ENCODE measurements at regions not wholly inside any gene's neighbourhood (a gene's known extent, or its start where the extent isn't known, plus 50 kb on each side); places are given as distances from the start of the nearest gene placed in this dataset.

GRCh38 chr15:70535955-70536338 lies 227.4 kb downstream of the UACA start:
- no peak overlapping the region for H3K9ac ChIP-seq (ENCODE audit: control insufficient read depth, insufficient read depth, low read length)
- TF ChIP-seq SIX5 (IDR thresholded peaks at IDR 0.05; ENCODE audit: low read depth, low read length, severe bottlenecking) (peak; percentile 1), SP1 (IDR thresholded peaks at IDR 0.05; ENCODE audit: low read depth, low read length) (no peak)
- H3K9me3 ChIP-seq (replicated peaks; ENCODE audit: control insufficient read depth, insufficient read depth, low read length), result no peaks in the 10 kb centered on the region
- intact Hi-C loops (cut with micrococcal nuclease; ENCODE audit: unreplicated experiment), result no loop called here
- DNase-seq (ENCODE audit: low read depth, low spot score) (no peak), FAIRE-seq (no peak), ATAC-seq (no peak)
- in situ Hi-C loops (cut with MboI), result no loop called here
- no peaks in the 10 kb centered on the region for H4K20me1 ChIP-seq (ENCODE audit: control insufficient read depth, insufficient read depth)
- H3K4me1 ChIP-seq (ENCODE audit: control insufficient read depth, insufficient read depth, low read length), result peaks cover 8% of the 10 kb centered on the region
- WGBS (ENCODE audit: insufficient coverage, insufficient replicate concordance, low lambda C conversion rate, missing lambda C conversion rate), result 65% methylated on average over 4 of the region's 4 CpGs
- no peaks in the 10 kb centered on the region for H3K79me2 ChIP-seq (ENCODE audit: control insufficient read depth, insufficient read depth, low read length)
- no peaks in the 10 kb centered on the region for H3K36me3 ChIP-seq (ENCODE audit: control insufficient read depth in 2 of 2, insufficient read depth in 2 of 2, low read length in 1 of 2)
- peaks cover 0 to 1% of the 10 kb centered on the region in 2 experiments; a peak in 1 of 4 replicates for H3K27me3 ChIP-seq (replicated peaks in 1 of 2; ENCODE audit: control insufficient read depth in 2 of 2, insufficient read depth in 2 of 2, low read length in 1 of 2)
- RAD21 ChIA-PET (ENCODE audit: unreplicated experiment), result no interaction called here
- no peak overlapping the region for H3K27ac ChIP-seq (ENCODE audit: control insufficient read depth, insufficient read depth)
- H2AFZ ChIP-seq (ENCODE audit: control insufficient read depth, low read depth, low read length), result peak overlapping the region; percentile 82; the same call in 1 of the 2 replicates
- CTCF ChIA-PET, result interaction anchor here (1.3 to 1.6 kb wide), 3 partner anchors 10 to 48 kb away, joined by 3 to 5 read pairs (median 4); no protein-coding TSS in a partner anchor
- POLR2A ChIA-PET, result interaction anchor here (0.6 kb wide), 1 partner anchor 28 kb away, joined by 3 read pairs; no protein-coding TSS in a partner anchor
- SMC1A ChIA-PET (ENCODE audit: uncharacterized antibody, unreplicated experiment), result no interaction called here
- H3K4me2 ChIP-seq (ENCODE audit: control insufficient read depth, insufficient read depth), result peak overlapping the region; percentile 89
- H3K4me3 ChIP-seq, result no peak overlapping the region
- BruUV-seq (replicated peaks), result no TSS peak

- FAIRE-seq, result no peak
- Histone ChIP-seq H2AFZ (ENCODE audit: control insufficient read depth, low read depth, low read length) (peak overlapping the region; percentile 82), H3K4me1 (ENCODE audit: control insufficient read depth, insufficient read depth, low read length) (peaks cover 8% of the 10 kb centered on the region), H3K4me2 (ENCODE audit: control insufficient read depth, insufficient read depth) (peak overlapping the region; percentile 89), H3K27ac (ENCODE audit: control insufficient read depth, insufficient read depth) (no peak overlapping the region), H3K27me3 (replicated peaks in 1 of 2; ENCODE audit: control insufficient read depth in 2 of 2, insufficient read depth in 2 of 2, low read length in 1 of 2) (peaks cover 0 to 1% of the 10 kb centered on the region in 2 experiments; a peak in 1 of 4 replicates), H3K79me2 (ENCODE audit: control insufficient read depth, insufficient read depth, low read length) (no peaks in the 10 kb centered on the region), H3K36me3 (ENCODE audit: control insufficient read depth in 2 of 2, insufficient read depth in 2 of 2, low read length in 1 of 2) (no peaks in the 10 kb centered on the region), H3K9me3 (replicated peaks; ENCODE audit: control insufficient read depth, insufficient read depth, low read length) (no peaks in the 10 kb centered on the region), H4K20me1 (ENCODE audit: control insufficient read depth, insufficient read depth) (no peaks in the 10 kb centered on the region), H3K4me3 (no peak overlapping the region), H3K9ac (ENCODE audit: control insufficient read depth, insufficient read depth, low read length) (no peak overlapping the region)
- DNase-seq (ENCODE audit: low read depth, low spot score), result no peak
- RAD21 ChIA-PET (ENCODE audit: unreplicated experiment), result interaction anchor here (0.5 kb wide), 1 partner anchor 1695 kb away, joined by 5 read pairs; no protein-coding TSS in a partner anchor
- POLR2A ChIA-PET, result interaction anchor here (0.6 kb wide), 1 partner anchor 27 kb away, joined by 3 read pairs; no protein-coding TSS in a partner anchor
- intact Hi-C loops (cut with micrococcal nuclease; ENCODE audit: unreplicated experiment) (no loop called here), in situ Hi-C loops (cut with MboI) (no loop called here)
- TF ChIP-seq CHD1 (IDR thresholded peaks at IDR 0.05; ENCODE audit: low read depth, low read length), result no peak
- TF ChIP-seq SIX5 (IDR thresholded peaks at IDR 0.05; ENCODE audit: low read depth, low read length, severe bottlenecking), result peak; percentile 1
- TF ChIP-seq RAD51 (IDR thresholded peaks at IDR 0.05), result peak; percentile 52; the same call in 1 of the 2 replicates
- no peak for TF ChIP-seq KDM1A (IDR thresholded peaks at IDR 0.05; ENCODE audit: borderline replicate concordance)
- peak; percentile 62 for TF ChIP-seq RUNX3 (IDR thresholded peaks at IDR 0.05; ENCODE audit: low read length)
- peak; percentile 70 for TF ChIP-seq USF1 (IDR thresholded peaks at IDR 0.05; ENCODE audit: borderline replicate concordance, extremely low read length, insufficient read depth, low read depth, low read length)
- TF ChIP-seq ETV6 (conservative IDR thresholded peaks at IDR 0.05 in 1 of 2, IDR thresholded peaks at IDR 0.05 in 1 of 2; ENCODE audit: borderline replicate concordance in 1 of 2, low read depth in 1 of 2), result no peak
- TF ChIP-seq MEF2B (IDR thresholded peaks at IDR 0.05; ENCODE audit: partially characterized antibody, poor library complexity, severe bottlenecking), result no peak
- TF ChIP-seq SMAD5 (IDR thresholded peaks at IDR 0.05; ENCODE audit: low read depth), result no peak
- TF ChIP-seq, protein P1, sequence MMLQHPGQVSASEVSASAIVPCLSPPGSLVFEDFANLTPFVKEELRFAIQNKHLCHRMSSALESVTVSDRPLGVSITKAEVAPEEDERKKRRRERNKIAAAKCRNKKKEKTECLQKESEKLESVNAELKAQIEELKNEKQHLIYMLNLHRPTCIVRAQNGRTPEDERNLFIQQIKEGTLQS (IDR thresholded peaks at IDR 0.05; ENCODE audit: borderline replicate concordance, extremely low read depth, low read depth, low read length), result peak; percentile 17; the same call in 1 of the 2 replicates
- SMC1A ChIA-PET (ENCODE audit: uncharacterized antibody, unreplicated experiment), result interaction anchor here (1.0 kb wide), 1 partner anchor 22 kb away, joined by 4 read pairs; no protein-coding TSS in a partner anchor
- BruUV-seq (replicated peaks), result no TSS peak
- ATAC-seq, result peak; percentile 39; the same call in 1 of the 3 replicates
- CTCF ChIA-PET, result interaction anchor here (1.3 to 1.6 kb wide), 2 partner anchors 34 to 47 kb away, joined by 4 to 5 read pairs; no protein-coding TSS in a partner anchor
- 16% methylated on average over 11 of the region's 11 CpGs for WGBS (ENCODE audit: insufficient coverage, insufficient replicate concordance, low lambda C conversion rate, missing lambda C conversion rate)
Observed at GRCh38 chr15:70535071-70535954, 228.0 kb downstream of the UACA start.
